ENCODE measurements at regions not wholly inside any gene's neighbourhood (a gene's known extent, or its start where the extent isn't known, plus 50 kb on each side); places are given as distances from the start of the nearest gene placed in this dataset.

DNA sequence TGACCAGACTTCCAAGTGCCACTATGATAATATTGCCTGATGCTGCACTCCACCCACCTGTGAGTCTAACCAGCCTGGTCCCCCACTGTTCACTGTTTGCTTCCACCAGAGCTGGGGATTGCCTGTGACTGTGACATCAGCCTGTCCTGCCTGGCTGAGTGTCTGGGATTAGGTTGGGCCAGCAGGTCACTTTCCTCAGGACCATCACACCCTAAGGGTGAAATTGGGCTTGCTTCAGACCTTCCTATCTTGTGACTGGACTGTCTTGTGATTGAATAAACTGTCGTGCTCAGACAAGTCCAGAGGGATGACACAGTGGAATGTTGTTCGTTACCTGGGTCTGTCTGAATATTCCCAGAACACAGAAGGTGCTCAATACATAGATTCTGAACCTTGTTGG is 87.4 kb upstream of the HK2 start:
- 94% methylated on average over 2 of the region's 2 CpGs; no CpG with 5 or more reads in 1 of the 2 experiments for WGBS, 2 experiments (ENCODE audit: extremely low coverage in 1 of 2, insufficient coverage in 1 of 2, insufficient read length in 1 of 2, insufficient replicate concordance in 2 of 2, low coverage in 1 of 2, low lambda C conversion rate in 2 of 2, missing lambda C conversion rate in 1 of 2)
- H3K27me3 ChIP-seq (replicated peaks in 1 of 4; ENCODE audit: control insufficient read depth in 3 of 4, extremely low read depth in 1 of 4, insufficient read depth in 3 of 4, low read length in 3 of 4), result no peaks in the 10 kb centered on the region; a peak in 2 of 7 replicates
- TF ChIP-seq, protein P1, sequence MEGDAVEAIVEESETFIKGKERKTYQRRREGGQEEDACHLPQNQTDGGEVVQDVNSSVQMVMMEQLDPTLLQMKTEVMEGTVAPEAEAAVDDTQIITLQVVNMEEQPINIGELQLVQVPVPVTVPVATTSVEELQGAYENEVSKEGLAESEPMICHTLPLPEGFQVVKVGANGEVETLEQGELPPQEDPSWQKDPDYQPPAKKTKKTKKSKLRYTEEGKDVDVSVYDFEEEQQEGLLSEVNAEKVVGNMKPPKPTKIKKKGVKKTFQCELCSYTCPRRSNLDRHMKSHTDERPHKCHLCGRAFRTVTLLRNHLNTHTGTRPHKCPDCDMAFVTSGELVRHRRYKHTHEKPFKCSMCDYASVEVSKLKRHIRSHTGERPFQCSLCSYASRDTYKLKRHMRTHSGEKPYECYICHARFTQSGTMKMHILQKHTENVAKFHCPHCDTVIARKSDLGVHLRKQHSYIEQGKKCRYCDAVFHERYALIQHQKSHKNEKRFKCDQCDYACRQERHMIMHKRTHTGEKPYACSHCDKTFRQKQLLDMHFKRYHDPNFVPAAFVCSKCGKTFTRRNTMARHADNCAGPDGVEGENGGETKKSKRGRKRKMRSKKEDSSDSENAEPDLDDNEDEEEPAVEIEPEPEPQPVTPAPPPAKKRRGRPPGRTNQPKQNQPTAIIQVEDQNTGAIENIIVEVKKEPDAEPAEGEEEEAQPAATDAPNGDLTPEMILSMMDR (IDR thresholded peaks at IDR 0.05; ENCODE audit: control extremely low read depth in 1 of 3, insufficient read depth in 1 of 3, low read depth in 1 of 3, low read length in 3 of 3), result no peak
- no peak for TF ChIP-seq E2F6 (IDR thresholded peaks at IDR 0.05)
- no peak for TF ChIP-seq MAX (IDR thresholded peaks at IDR 0.05)
- no peak overlapping the region for H2BK5ac ChIP-seq (ENCODE audit: low read depth, low read length)
- H3K56ac ChIP-seq (replicated peaks; ENCODE audit: insufficient read length, low read depth, low read length), result no peak overlapping the region
- no peak overlapping the region for H4K8ac ChIP-seq (ENCODE audit: extremely low read depth, insufficient read depth, low read length)
- H2BK120ac ChIP-seq (replicated peaks; ENCODE audit: low read depth, low read length), result no peak overlapping the region
- no peak overlapping the region for H3K27ac ChIP-seq (ENCODE audit: low read depth, low read length)
- no peak overlapping the region for H3K23ac ChIP-seq (ENCODE audit: insufficient read length)
- H3K79me2 ChIP-seq (ENCODE audit: control insufficient read depth in 1 of 2, insufficient read depth in 2 of 2, low read length in 2 of 2), result no peaks in the 10 kb centered on the region
- no peak overlapping the region for H3K4me2 ChIP-seq (ENCODE audit: insufficient read depth in 1 of 2, low read depth in 2 of 2, low read length in 2 of 2)
- H3K14ac ChIP-seq (ENCODE audit: insufficient read length), result no peak overlapping the region
- no peak overlapping the region for H4K5ac ChIP-seq (ENCODE audit: insufficient read length, low read depth, low read length)
- no peak overlapping the region for H3K4me3 ChIP-seq (ENCODE audit: extremely low read depth in 1 of 4, insufficient read depth in 2 of 4, low read depth in 3 of 4, low read length in 4 of 4)
- FAIRE-seq (no peak), DNase-seq (ENCODE audit: low read depth in 1 of 2, low spot score in 2 of 2) (no peak)
- H3K36me3 ChIP-seq (ENCODE audit: control insufficient read depth in 2 of 4, insufficient read depth in 4 of 4, low read length in 3 of 4), result no peaks in the 10 kb centered on the region
- no peaks in the 10 kb centered on the region for H3K79me1 ChIP-seq (ENCODE audit: low read depth, low read length)
- no peak overlapping the region for H2BK15ac ChIP-seq (ENCODE audit: low read length)
- no peak overlapping the region for H3K18ac ChIP-seq (ENCODE audit: extremely low read depth, low read length)
- no peak overlapping the region for H2AFZ ChIP-seq (ENCODE audit: low read length)
- no peak overlapping the region for H2BK12ac ChIP-seq (ENCODE audit: low read depth, low read length)
- H3K9ac ChIP-seq (replicated peaks in 1 of 4; ENCODE audit: extremely low read depth in 1 of 4, low read depth in 3 of 4, low read length in 3 of 4), result no peak overlapping the region
- no peak overlapping the region for H3K4ac ChIP-seq (replicated peaks; ENCODE audit: insufficient read length, low read depth, low read length)
- H4K91ac ChIP-seq (replicated peaks; ENCODE audit: insufficient read length, low read length), result no peak overlapping the region
- no peak overlapping the region for H2BK20ac ChIP-seq (ENCODE audit: low read length)
- H3K23me2 ChIP-seq (ENCODE audit: low read depth, low read length), result no peaks in the 10 kb centered on the region
- peaks cover 0 to 4% (median 0%) of the 10 kb centered on the region in 4 experiments; a peak in 2 of 7 replicates for H3K4me1 ChIP-seq (replicated peaks in 1 of 4; ENCODE audit: control insufficient read depth in 3 of 4, insufficient read depth in 4 of 4, low read length in 3 of 4)
- no peak overlapping the region for H2AK5ac ChIP-seq (ENCODE audit: low read depth, low read length)
- H3K9me3 ChIP-seq (ENCODE audit: insufficient read depth in 2 of 2, low read depth in 1 of 2, low read length in 1 of 2), result no peaks in the 10 kb centered on the region
- ChIA-PET POLR2A (ENCODE audit: partially characterized antibody) (no interaction called here), CTCF (ENCODE audit: partially characterized antibody) (no interaction called here)
- H4K20me1 ChIP-seq (replicated peaks in 1 of 2; ENCODE audit: control insufficient read depth in 1 of 2, insufficient read depth in 2 of 2, low read length in 2 of 2), result no peaks in the 10 kb centered on the region

All from H1 (cell line).